ENCODE measurements at regions not wholly inside any gene's neighbourhood (a gene's known extent, or its start where the extent isn't known, plus 50 kb on each side); places are given as distances from the start of the nearest gene placed in this dataset.

DNA sequence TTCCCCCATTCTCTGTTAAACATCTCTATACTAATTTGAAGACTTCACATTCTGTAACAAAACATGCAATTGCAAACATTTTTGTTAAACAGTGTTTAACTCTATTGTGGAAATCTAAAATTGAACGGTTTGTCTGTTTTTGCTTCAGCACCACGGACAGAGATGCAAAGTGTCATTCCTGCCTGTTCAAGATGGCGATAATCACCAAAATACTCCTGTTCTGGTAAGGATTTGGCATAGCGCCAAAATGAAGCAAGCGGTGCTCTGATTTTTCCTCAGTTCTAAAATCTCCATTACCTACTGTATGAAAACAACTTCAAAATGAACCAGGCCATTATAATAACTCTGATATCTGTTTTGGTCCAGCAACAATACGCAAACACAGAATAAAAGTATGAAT lies 129.7 kb upstream of the TUSC7 start:
- Histone ChIP-seq H3K27me3 (ENCODE audit: control insufficient read depth, insufficient read depth, low read length) (no peaks in the 10 kb centered on the region), H3K4me3 (ENCODE audit: low read depth, low read length) (no peak overlapping the region), H3K36me3 (ENCODE audit: control insufficient read depth, insufficient read depth, low read length) (no peaks in the 10 kb centered on the region)
- DNase-seq (ENCODE audit: low read depth) (peak; percentile 12), FAIRE-seq (no peak)
- TF ChIP-seq, protein P1, sequence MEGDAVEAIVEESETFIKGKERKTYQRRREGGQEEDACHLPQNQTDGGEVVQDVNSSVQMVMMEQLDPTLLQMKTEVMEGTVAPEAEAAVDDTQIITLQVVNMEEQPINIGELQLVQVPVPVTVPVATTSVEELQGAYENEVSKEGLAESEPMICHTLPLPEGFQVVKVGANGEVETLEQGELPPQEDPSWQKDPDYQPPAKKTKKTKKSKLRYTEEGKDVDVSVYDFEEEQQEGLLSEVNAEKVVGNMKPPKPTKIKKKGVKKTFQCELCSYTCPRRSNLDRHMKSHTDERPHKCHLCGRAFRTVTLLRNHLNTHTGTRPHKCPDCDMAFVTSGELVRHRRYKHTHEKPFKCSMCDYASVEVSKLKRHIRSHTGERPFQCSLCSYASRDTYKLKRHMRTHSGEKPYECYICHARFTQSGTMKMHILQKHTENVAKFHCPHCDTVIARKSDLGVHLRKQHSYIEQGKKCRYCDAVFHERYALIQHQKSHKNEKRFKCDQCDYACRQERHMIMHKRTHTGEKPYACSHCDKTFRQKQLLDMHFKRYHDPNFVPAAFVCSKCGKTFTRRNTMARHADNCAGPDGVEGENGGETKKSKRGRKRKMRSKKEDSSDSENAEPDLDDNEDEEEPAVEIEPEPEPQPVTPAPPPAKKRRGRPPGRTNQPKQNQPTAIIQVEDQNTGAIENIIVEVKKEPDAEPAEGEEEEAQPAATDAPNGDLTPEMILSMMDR (IDR thresholded peaks at IDR 0.05; ENCODE audit: insufficient read depth, low read length, severe bottlenecking): no peak

DNA sequence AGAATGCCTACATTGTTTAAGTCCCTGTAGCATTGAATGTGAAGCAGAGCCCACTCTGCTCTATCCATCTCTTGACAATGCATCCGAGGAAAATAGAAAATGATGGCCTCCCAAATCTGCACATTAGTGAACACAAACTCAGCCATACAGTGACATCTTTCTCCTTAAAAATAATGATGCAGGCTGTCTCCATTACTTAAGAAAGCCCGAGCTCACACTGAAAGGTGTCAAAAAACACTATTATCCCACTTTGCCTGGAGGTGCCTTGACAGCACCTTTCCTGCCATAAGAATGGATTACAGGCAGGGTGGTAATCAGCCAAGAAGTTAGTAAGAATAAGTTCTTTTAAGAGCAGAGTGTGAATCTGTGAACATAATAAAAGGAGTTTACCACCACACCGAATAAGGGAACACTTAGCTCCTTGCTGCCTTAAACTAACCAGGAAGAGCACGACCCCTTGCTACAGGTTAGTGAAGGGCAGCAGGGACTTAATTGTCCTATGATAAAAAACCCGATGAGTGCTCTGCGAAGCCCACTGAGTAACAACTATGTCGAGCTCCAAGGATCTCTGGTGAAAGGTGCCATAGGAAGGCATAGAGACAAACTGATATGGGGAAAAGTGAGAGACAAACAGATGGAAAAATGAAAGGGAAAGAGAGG lies 123.2 kb upstream of the TUSC7 start:
- no peak for FAIRE-seq
- H3K36me3 ChIP-seq (ENCODE audit: control insufficient read depth, insufficient read depth, low read length): no peaks in the 10 kb centered on the region
- TF ChIP-seq, protein P1 (IDR thresholded peaks at IDR 0.05; ENCODE audit: insufficient read depth, low read length, severe bottlenecking): no peak
- H3K27me3 ChIP-seq (ENCODE audit: control insufficient read depth, insufficient read depth, low read length): no peaks in the 10 kb centered on the region
- no peak overlapping the region for H3K4me3 ChIP-seq (ENCODE audit: low read depth, low read length)
- DNase-seq (ENCODE audit: low read depth): no peak

DNA sequence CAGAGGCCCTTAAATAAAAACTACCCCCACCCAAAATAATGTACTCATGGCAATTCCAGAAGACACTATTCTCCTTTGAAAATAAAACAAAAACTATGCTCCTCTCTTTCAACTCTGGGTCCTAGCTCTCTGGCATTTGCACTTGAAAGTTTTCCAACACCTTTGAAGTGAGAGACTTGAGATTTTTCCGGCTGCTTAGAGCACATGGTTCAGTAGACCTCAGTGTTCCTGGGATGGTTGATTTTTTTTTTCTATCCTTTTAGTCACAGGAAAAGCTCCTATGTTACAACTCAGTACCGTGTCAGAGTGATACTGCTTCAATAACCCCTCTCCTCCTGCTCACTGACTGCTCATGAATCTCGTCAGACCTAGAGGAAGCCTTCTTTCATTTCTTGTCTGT lies 118.3 kb upstream of the TUSC7 start:
- Histone ChIP-seq H3K36me3 (ENCODE audit: control insufficient read depth, insufficient read depth, low read length) (no peaks in the 10 kb centered on the region), H3K27me3 (ENCODE audit: control insufficient read depth, insufficient read depth, low read length) (no peaks in the 10 kb centered on the region), H3K4me3 (ENCODE audit: low read depth, low read length) (no peak overlapping the region)
- TF ChIP-seq, protein P1 (IDR thresholded peaks at IDR 0.05; ENCODE audit: insufficient read depth, low read length, severe bottlenecking): no peak
- FAIRE-seq: no peak
- DNase-seq (ENCODE audit: low read depth): no peak

DNA sequence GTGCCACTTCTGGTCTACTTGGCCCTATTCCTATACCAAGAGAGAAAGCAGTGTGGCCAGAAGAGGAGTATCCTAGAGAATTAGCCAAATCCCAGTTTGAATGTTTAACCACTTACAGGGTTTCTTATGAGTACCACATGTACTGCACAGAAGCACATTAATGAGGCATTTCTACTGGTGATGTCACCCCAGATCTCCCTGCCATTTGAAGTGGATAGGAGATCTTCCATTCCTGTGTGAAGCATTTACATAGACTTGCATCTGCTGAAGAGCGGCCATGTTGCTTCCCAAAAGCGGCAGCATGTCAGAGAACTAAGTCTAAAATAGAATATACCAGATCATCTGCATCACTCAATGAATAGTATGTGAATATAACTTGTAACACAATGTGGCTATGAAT lies 108.4 kb upstream of the TUSC7 start:
- DNase-seq (ENCODE audit: low read depth) (no peak), FAIRE-seq (no peak)
- H3K27me3 ChIP-seq (ENCODE audit: control insufficient read depth, insufficient read depth, low read length): no peaks in the 10 kb centered on the region
- no peaks in the 10 kb centered on the region for H3K36me3 ChIP-seq (ENCODE audit: control insufficient read depth, insufficient read depth, low read length)
- TF ChIP-seq, protein P1 (IDR thresholded peaks at IDR 0.05; ENCODE audit: insufficient read depth, low read length, severe bottlenecking): no peak
- H3K4me3 ChIP-seq (ENCODE audit: low read depth, low read length): no peak overlapping the region

DNA sequence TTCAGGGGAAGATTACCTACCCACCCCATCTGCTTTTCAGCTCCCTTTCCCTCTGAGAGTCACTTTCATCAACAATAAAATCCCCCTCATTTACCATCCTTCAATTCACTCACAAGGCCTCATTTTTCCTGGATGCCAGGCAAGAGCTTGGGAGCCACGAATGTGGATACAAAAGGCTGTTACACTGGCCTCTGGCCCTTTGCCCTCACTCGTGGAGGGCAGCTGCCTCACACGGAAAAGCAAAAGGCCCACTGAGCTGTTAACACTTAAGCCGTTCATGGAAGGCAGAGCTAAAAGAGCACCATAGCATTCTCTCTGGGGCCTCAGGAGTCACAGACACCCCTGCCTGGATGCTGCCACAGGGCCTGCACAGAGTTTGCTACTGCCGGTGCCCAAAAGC lies 102.4 kb upstream of the TUSC7 start:
- Histone ChIP-seq H3K27me3 (ENCODE audit: control insufficient read depth, insufficient read depth, low read length) (no peaks in the 10 kb centered on the region), H3K36me3 (ENCODE audit: control insufficient read depth, insufficient read depth, low read length) (no peaks in the 10 kb centered on the region), H3K4me3 (ENCODE audit: low read depth, low read length) (no peak overlapping the region)
- peak; percentile 7 for FAIRE-seq
- DNase-seq (ENCODE audit: low read depth): no peak
- TF ChIP-seq, protein P1 (IDR thresholded peaks at IDR 0.05; ENCODE audit: insufficient read depth, low read length, severe bottlenecking): no peak

DNA sequence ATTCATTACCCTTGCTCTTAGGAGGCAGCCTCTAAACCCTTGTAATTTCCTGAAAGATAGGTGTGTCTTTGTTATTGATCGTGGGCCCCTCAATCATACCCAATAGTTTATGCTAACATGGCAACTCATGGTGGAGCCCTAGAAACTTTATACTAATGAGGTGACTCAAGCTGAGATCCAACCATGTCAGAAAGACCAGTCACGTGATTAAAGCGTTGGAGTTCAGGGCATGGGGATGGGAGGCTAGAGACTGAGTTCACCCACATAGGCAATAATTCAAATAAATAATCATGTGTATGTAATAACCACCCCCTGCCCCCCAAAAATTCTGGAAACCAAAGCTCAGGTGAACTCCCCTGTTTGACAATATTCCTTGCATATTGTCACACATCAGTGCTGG lies 99.5 kb upstream of the TUSC7 start:
- Histone ChIP-seq H3K4me3 (ENCODE audit: low read depth, low read length) (no peak overlapping the region), H3K27me3 (ENCODE audit: control insufficient read depth, insufficient read depth, low read length) (no peaks in the 10 kb centered on the region), H3K36me3 (ENCODE audit: control insufficient read depth, insufficient read depth, low read length) (no peaks in the 10 kb centered on the region)
- TF ChIP-seq, protein P1 (IDR thresholded peaks at IDR 0.05; ENCODE audit: insufficient read depth, low read length, severe bottlenecking): no peak
- FAIRE-seq: no peak
- no peak for DNase-seq (ENCODE audit: low read depth)

All from bronchial epithelial cell (primary cell).